WTC11 (cell line): ENCODE measurements at regions not wholly inside any gene's neighbourhood (a gene's known extent, or its start where the extent isn't known, plus 50 kb on each side); places are given as distances from the start of the nearest gene placed in this dataset.

ENCODE experiments used
- ATAC-seq: fragments of 200-7000 bp; cut with Tn5 transposase; 2 replicates; pipeline ENCODE4 v1.10.0; 2021; ENCODE audit warnings: mild to moderate bottlenecking, moderate library complexity
- CTCF ChIA-PET: fragments of 300-600 bp; sonication (Branson Sonifier 250); formaldehyde crosslinking; loops from one replicate; lab custom pipeline; 2021; ENCODE audit warnings: antibody characterized with exemption; lab: Charles Lee
- POLR2A ChIA-PET: fragments of 350-600 bp; sonication (Branson Sonifier 250); formaldehyde crosslinking; loops from one replicate; lab custom pipeline; 2021; ENCODE audit warnings: antibody characterized with exemption; lab: Charles Lee
- DNase-seq: peaks from one replicate; pipeline ENCODE4 v3.0.0; 2021; ENCODE audit warnings: low spot score
- H3K27ac Mint-ChIP-seq: 2 replicates; pipeline ENCODE4 v1.8.0; 2021; ENCODE audit warnings: mixed read lengths
- H3K27me3 Mint-ChIP-seq: 2 replicates; pipeline ENCODE4 v1.8.0; 2021; ENCODE audit warnings: low read depth, mild to moderate bottlenecking, moderate library complexity, mixed read lengths
- H3K36me3 Mint-ChIP-seq: 2 replicates; pipeline ENCODE4 v1.8.0; 2021; ENCODE audit warnings: mixed read lengths
- H3K4me1 Mint-ChIP-seq: 2 replicates; pipeline ENCODE4 v1.8.0; 2022; ENCODE audit warnings: mixed read lengths
- H3K4me3 Mint-ChIP-seq: 2 replicates; pipeline ENCODE4 v1.8.0; 2021; ENCODE audit warnings: mild to moderate bottlenecking, moderate library complexity, mixed read lengths
- H3K9me3 Mint-ChIP-seq: 2 replicates; pipeline ENCODE4 v1.8.0; 2021; ENCODE audit warnings: mixed read lengths
- ATF1 ChIP-seq: sonication (generic); formaldehyde crosslinking; IDR thresholded peaks from 2 replicates; pipeline ENCODE4 v1.8.1; 2023; ENCODE audit warnings: mild to moderate bottlenecking, moderate library complexity, missing genetic modification reagents
- CTCF ChIP-seq: fragments of 200-600 bp; IDR thresholded peaks from 2 replicates; pipeline ENCODE4 v1.8.0; 2022; ENCODE audit warnings: antibody characterized with exemption
- ETV6 ChIP-seq: sonication (generic); formaldehyde crosslinking; IDR thresholded peaks from 2 replicates; pipeline ENCODE4 v1.8.1; 2022; ENCODE audit warnings: mild to moderate bottlenecking, missing genetic modification reagents
- FOXK1 ChIP-seq: sonication (generic); formaldehyde crosslinking; IDR thresholded peaks from 2 replicates; pipeline ENCODE4 v1.8.0; 2022; ENCODE audit warnings: mild to moderate bottlenecking, moderate library complexity, missing genetic modification reagents
- GABPB1 ChIP-seq: sonication (generic); formaldehyde crosslinking; IDR thresholded peaks from 2 replicates; pipeline ENCODE4 v1.8.1; 2023; ENCODE audit warnings: mild to moderate bottlenecking, missing genetic modification reagents
- IRF2 ChIP-seq: sonication (generic); formaldehyde crosslinking; IDR thresholded peaks from 2 replicates; pipeline ENCODE4 v1.8.0; 2022; ENCODE audit warnings: low read depth, missing genetic modification reagents, borderline replicate concordance
- JAZF1 ChIP-seq: fragments of 250-450 bp; sonication (Bioruptor Pico); IDR thresholded peaks from 2 replicates; pipeline ENCODE4 v1.9.0; 2021; ENCODE audit warnings: moderate library complexity, mild to moderate bottlenecking, inconsistent platforms
- JUN ChIP-seq: sonication (generic); formaldehyde crosslinking; IDR thresholded peaks from 2 replicates; pipeline ENCODE4 v1.8.0; 2023; ENCODE audit warnings: mild to moderate bottlenecking, missing genetic modification reagents
- MYBL2 ChIP-seq: sonication (generic); formaldehyde crosslinking; IDR thresholded peaks from 2 replicates; pipeline ENCODE4 v1.8.1; 2023; ENCODE audit warnings: mild to moderate bottlenecking, moderate library complexity, missing genetic modification reagents
- NFE2L1 ChIP-seq: sonication (generic); formaldehyde crosslinking; IDR thresholded peaks from 2 replicates; pipeline ENCODE4 v1.8.1; 2023; ENCODE audit warnings: missing genetic modification reagents
- PREB ChIP-seq: sonication (generic); formaldehyde crosslinking; IDR thresholded peaks from 2 replicates; pipeline ENCODE4 v1.8.1; 2022; ENCODE audit warnings: mild to moderate bottlenecking, missing genetic modification reagents, moderate library complexity, borderline replicate concordance
- RORB ChIP-seq: fragments of 250-450 bp; sonication (Bioruptor Pico); IDR thresholded peaks from 2 replicates; pipeline ENCODE4 v1.9.0; 2021; ENCODE audit warnings: mild to moderate bottlenecking
- SMAD4 ChIP-seq: sonication (generic); formaldehyde crosslinking; IDR thresholded peaks from 2 replicates; pipeline ENCODE4 v1.8.0; 2022; ENCODE audit warnings: mild to moderate bottlenecking, missing genetic modification reagents
- SOX15 ChIP-seq: fragments of 250-450 bp; sonication (Bioruptor Pico); IDR thresholded peaks from 2 replicates; pipeline ENCODE4 v1.9.0; 2021; ENCODE audit warnings: mild to moderate bottlenecking
- ZNF263 ChIP-seq: sonication (generic); formaldehyde crosslinking; IDR thresholded peaks from 2 replicates; pipeline ENCODE4 v1.8.1; 2022; ENCODE audit warnings: low read depth, mild to moderate bottlenecking, moderate library complexity, missing genetic modification reagents
- ZNF416 ChIP-seq: fragments of 250-450 bp; sonication (Bioruptor Pico); IDR thresholded peaks from 2 replicates; pipeline ENCODE4 v1.9.0; 2021; ENCODE audit warnings: mild to moderate bottlenecking, inconsistent platforms
- ZNF423 ChIP-seq: fragments of 250-450 bp; sonication (Bioruptor Pico); IDR thresholded peaks from 2 replicates; pipeline ENCODE4 v2.1.2; 2022; ENCODE audit warnings: mild to moderate bottlenecking, moderate library complexity
- TF ChIP-seq, protein P1 (sequence below): sonication (generic); formaldehyde crosslinking; conservative IDR thresholded peaks from 2 replicates; pipeline ENCODE4 v1.8.1; 2023; ENCODE audit warnings: mild to moderate bottlenecking, low read depth, missing genetic modification reagents, moderate library complexity
- TF ChIP-seq, protein P2 (sequence below): sonication (generic); formaldehyde crosslinking; IDR thresholded peaks from 2 replicates; pipeline ENCODE4 v1.8.1; 2023; ENCODE audit warnings: mild to moderate bottlenecking, missing genetic modification reagents, borderline replicate concordance
- TF ChIP-seq, protein P3 (sequence below): fragments of 250-450 bp; sonication (Bioruptor Pico); IDR thresholded peaks from 2 replicates; pipeline ENCODE4 v1.8.0; 2021; ENCODE audit warnings: mild to moderate bottlenecking
- TF ChIP-seq, protein P4 (sequence below): sonication (generic); formaldehyde crosslinking; IDR thresholded peaks from 2 replicates; pipeline ENCODE4 v1.8.1; 2023; ENCODE audit warnings: mild to moderate bottlenecking, missing genetic modification reagents

GRCh38 chr5:15368835-15369234 is 131.1 kb upstream of the FBXL7 start:
- Mint-ChIP-seq H3K4me1 (0 out of 2 replicates have a peak, but pooled peaks cover 4% of the 10 kb centered on the region), H3K9me3 (peaks cover 19% of the 10 kb centered on the region), H3K27me3 (no peaks in the 10 kb centered on the region), H3K4me3 (no peak overlapping the region), H3K27ac (no peak overlapping the region), H3K36me3 (no peaks in the 10 kb centered on the region)
- TF ChIP-seq, protein P1, sequence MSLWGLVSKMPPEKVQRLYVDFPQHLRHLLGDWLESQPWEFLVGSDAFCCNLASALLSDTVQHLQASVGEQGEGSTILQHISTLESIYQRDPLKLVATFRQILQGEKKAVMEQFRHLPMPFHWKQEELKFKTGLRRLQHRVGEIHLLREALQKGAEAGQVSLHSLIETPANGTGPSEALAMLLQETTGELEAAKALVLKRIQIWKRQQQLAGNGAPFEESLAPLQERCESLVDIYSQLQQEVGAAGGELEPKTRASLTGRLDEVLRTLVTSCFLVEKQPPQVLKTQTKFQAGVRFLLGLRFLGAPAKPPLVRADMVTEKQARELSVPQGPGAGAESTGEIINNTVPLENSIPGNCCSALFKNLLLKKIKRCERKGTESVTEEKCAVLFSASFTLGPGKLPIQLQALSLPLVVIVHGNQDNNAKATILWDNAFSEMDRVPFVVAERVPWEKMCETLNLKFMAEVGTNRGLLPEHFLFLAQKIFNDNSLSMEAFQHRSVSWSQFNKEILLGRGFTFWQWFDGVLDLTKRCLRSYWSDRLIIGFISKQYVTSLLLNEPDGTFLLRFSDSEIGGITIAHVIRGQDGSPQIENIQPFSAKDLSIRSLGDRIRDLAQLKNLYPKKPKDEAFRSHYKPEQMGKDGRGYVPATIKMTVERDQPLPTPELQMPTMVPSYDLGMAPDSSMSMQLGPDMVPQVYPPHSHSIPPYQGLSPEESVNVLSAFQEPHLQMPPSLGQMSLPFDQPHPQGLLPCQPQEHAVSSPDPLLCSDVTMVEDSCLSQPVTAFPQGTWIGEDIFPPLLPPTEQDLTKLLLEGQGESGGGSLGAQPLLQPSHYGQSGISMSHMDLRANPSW, result no peak
- TF ChIP-seq, protein P2, sequence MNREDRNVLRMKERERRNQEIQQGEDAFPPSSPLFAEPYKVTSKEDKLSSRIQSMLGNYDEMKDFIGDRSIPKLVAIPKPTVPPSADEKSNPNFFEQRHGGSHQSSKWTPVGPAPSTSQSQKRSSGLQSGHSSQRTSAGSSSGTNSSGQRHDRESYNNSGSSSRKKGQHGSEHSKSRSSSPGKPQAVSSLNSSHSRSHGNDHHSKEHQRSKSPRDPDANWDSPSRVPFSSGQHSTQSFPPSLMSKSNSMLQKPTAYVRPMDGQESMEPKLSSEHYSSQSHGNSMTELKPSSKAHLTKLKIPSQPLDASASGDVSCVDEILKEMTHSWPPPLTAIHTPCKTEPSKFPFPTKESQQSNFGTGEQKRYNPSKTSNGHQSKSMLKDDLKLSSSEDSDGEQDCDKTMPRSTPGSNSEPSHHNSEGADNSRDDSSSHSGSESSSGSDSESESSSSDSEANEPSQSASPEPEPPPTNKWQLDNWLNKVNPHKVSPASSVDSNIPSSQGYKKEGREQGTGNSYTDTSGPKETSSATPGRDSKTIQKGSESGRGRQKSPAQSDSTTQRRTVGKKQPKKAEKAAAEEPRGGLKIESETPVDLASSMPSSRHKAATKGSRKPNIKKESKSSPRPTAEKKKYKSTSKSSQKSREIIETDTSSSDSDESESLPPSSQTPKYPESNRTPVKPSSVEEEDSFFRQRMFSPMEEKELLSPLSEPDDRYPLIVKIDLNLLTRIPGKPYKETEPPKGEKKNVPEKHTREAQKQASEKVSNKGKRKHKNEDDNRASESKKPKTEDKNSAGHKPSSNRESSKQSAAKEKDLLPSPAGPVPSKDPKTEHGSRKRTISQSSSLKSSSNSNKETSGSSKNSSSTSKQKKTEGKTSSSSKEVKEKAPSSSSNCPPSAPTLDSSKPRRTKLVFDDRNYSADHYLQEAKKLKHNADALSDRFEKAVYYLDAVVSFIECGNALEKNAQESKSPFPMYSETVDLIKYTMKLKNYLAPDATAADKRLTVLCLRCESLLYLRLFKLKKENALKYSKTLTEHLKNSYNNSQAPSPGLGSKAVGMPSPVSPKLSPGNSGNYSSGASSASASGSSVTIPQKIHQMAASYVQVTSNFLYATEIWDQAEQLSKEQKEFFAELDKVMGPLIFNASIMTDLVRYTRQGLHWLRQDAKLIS (CRISPR knock-in tag), result no peak
- no peak for TF ChIP-seq NFE2L1 (CRISPR knock-in tag)
- no peak for TF ChIP-seq IRF2 (CRISPR knock-in tag)
- no peak for TF ChIP-seq GABPB1 (CRISPR knock-in tag)
- TF ChIP-seq JUN (CRISPR knock-in tag), result no peak
- TF ChIP-seq SOX15, result no peak
- TF ChIP-seq ZNF423 (CRISPR knock-in tag), result no peak
- TF ChIP-seq PREB (CRISPR knock-in tag), result no peak
- TF ChIP-seq SMAD4, result no peak
- TF ChIP-seq, protein P3, sequence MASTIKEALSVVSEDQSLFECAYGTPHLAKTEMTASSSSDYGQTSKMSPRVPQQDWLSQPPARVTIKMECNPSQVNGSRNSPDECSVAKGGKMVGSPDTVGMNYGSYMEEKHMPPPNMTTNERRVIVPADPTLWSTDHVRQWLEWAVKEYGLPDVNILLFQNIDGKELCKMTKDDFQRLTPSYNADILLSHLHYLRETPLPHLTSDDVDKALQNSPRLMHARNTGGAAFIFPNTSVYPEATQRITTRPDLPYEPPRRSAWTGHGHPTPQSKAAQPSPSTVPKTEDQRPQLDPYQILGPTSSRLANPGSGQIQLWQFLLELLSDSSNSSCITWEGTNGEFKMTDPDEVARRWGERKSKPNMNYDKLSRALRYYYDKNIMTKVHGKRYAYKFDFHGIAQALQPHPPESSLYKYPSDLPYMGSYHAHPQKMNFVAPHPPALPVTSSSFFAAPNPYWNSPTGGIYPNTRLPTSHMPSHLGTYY, result no peak
- TF ChIP-seq, protein P4, sequence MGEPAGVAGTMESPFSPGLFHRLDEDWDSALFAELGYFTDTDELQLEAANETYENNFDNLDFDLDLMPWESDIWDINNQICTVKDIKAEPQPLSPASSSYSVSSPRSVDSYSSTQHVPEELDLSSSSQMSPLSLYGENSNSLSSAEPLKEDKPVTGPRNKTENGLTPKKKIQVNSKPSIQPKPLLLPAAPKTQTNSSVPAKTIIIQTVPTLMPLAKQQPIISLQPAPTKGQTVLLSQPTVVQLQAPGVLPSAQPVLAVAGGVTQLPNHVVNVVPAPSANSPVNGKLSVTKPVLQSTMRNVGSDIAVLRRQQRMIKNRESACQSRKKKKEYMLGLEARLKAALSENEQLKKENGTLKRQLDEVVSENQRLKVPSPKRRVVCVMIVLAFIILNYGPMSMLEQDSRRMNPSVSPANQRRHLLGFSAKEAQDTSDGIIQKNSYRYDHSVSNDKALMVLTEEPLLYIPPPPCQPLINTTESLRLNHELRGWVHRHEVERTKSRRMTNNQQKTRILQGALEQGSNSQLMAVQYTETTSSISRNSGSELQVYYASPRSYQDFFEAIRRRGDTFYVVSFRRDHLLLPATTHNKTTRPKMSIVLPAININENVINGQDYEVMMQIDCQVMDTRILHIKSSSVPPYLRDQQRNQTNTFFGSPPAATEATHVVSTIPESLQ (CRISPR knock-in tag), result no peak
- no peak for TF ChIP-seq ZNF263 (CRISPR knock-in tag)
- ChIA-PET CTCF (no interaction called here), POLR2A (no interaction called here)
- no peak for ATAC-seq
- DNase-seq, result no peak

- peaks cover 14% of the 10 kb centered on the region for H3K9me3 Mint-ChIP-seq
- CTCF ChIA-PET, result no interaction called here
- DNase-seq, result no peak
- POLR2A ChIA-PET, result no interaction called here
- H3K27me3 Mint-ChIP-seq, result no peaks in the 10 kb centered on the region
- H3K4me1 Mint-ChIP-seq, result peaks cover 4% of the 10 kb centered on the region; the same call in 1 of the 2 replicates
- H3K27ac Mint-ChIP-seq, result no peak overlapping the region
- H3K36me3 Mint-ChIP-seq, result no peaks in the 10 kb centered on the region
- no peak overlapping the region for H3K4me3 Mint-ChIP-seq
- no peak for ATAC-seq
- no peak for TF ChIP-seq ZNF263 (CRISPR knock-in tag)
- no peak for TF ChIP-seq ZNF416 (CRISPR knock-in tag)
- no peak for TF ChIP-seq CTCF
- no peak for TF ChIP-seq ATF1
- TF ChIP-seq MYBL2 (CRISPR knock-in tag), result no peak
- TF ChIP-seq ETV6, result no peak
- TF ChIP-seq, protein P3, result no peak
- no peak for TF ChIP-seq RORB
- TF ChIP-seq PREB (CRISPR knock-in tag), result no peak
- TF ChIP-seq JAZF1, result no peak
- TF ChIP-seq FOXK1 (CRISPR knock-in tag), result no peak
Measured at GRCh38 chr5:15367489-15367888, 132.5 kb upstream of the FBXL7 start.
